ENCODE measurements at regions not wholly inside any gene's neighbourhood (a gene's known extent, or its start where the extent isn't known, plus 50 kb on each side); places are given as distances from the start of the nearest gene placed in this dataset.
"Not testable (repeated sequence)": the region's sequence is repeated elsewhere in the genome, so short reads cannot be mapped to it uniquely, and the experiment has no call there.

DNA sequence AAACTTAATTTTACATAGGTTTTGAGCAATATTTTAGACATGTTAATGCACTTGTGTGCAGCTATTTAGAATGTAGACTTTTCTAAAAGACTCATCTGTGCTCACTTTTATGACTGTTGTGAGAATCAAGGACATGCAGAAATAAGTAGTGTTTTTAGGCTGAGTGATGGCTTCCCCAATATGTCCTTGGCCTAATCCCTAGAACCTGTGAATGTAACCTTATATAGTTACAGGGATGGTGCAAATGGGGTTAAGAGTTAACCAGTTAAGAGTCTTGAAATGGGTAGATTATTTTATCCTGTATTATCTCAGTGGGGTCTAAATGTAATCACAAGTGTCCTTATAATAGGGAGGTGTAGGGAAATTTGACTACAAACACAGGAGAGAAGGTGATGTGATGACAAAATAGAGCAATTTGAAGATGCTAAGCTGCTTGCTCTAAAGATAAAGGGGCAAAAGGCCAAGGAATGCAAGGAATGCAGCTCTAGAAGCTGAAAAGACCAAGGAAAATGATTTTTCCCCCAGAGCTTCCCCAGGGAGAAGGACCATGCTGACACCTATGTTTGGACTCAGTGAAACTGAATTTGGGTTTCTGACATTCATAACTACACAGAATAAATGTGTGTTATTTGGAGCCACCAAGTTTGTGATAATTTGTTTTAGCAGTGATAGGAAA, 298.0 kb upstream of the PAPPA start:
- TF ChIP-seq, protein P1, sequence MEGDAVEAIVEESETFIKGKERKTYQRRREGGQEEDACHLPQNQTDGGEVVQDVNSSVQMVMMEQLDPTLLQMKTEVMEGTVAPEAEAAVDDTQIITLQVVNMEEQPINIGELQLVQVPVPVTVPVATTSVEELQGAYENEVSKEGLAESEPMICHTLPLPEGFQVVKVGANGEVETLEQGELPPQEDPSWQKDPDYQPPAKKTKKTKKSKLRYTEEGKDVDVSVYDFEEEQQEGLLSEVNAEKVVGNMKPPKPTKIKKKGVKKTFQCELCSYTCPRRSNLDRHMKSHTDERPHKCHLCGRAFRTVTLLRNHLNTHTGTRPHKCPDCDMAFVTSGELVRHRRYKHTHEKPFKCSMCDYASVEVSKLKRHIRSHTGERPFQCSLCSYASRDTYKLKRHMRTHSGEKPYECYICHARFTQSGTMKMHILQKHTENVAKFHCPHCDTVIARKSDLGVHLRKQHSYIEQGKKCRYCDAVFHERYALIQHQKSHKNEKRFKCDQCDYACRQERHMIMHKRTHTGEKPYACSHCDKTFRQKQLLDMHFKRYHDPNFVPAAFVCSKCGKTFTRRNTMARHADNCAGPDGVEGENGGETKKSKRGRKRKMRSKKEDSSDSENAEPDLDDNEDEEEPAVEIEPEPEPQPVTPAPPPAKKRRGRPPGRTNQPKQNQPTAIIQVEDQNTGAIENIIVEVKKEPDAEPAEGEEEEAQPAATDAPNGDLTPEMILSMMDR (conservative IDR thresholded peaks at IDR 0.05; ENCODE audit: low read depth, low read length) = no peak
- no peak for DNase-seq (ENCODE audit: low read depth)
- no peak overlapping the region for H3K4me3 ChIP-seq (ENCODE audit: low read depth, low read length)

DNA sequence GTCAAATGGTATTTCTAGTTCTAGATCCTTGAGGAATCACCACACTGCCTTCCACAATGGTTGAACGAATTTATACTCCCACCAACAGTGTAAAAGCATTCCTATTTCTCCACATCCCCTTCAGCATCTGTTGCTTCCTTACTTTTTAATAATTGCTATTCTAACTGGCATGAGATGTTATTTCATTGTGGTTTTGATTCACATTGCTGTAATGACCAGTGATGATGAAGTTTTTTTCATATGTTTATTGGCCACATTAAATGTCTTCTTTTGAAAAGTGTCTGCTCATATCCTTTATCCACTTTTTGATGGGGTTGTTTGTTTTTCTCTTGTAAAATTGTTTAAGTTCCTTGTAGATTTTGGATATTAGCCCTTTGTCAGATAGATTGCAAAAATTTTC, 295.2 kb upstream of the PAPPA start:
- not testable (repeated sequence) for H3K4me3 ChIP-seq (ENCODE audit: low read depth, low read length); DNase-seq (ENCODE audit: low read depth)

DNA sequence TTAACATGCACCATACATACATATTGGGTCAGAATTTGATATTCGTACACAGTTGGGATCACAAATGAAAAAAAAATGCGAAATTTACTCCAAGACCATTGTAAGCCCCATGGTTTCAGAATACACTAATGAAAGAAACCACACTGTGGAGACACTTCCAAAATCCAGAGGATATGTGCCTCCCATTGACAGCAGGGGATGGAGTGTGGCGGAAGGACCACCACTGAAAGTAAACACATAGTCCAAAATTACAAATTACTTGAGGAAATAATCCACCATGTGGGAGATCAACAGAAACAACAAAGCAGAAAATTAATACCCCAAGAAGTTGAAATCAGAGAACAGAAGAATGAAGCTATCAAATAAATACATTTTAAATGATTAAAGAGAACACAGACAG, 291.6 kb upstream of the PAPPA start:
- TF ChIP-seq, protein P1 (conservative IDR thresholded peaks at IDR 0.05; ENCODE audit: low read depth, low read length) = no peak
- no peak for DNase-seq (ENCODE audit: low read depth)
- H3K4me3 ChIP-seq (ENCODE audit: low read depth, low read length) = no peak overlapping the region

DNA sequence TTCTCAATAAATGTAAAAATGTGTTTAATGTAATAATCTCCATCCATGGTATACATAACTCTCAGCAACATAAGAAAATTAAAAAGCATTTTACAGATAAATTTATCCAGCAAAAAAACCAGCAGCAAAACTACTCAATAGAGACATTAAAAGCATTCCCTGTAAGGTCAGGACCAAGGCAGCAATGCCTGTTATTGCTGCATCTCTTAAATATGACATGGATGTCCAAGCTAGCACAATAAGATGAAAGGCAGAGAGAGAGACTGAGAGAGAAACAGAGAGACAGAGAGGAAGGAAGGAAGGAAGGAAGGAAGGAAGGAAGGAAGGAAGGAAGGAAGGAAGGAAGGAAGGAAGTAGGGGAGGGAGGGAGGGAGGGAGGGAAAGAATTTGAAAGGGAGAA, 289.0 kb upstream of the PAPPA start:
- DNase-seq (ENCODE audit: low read depth) = no peak
- TF ChIP-seq, protein P1 (conservative IDR thresholded peaks at IDR 0.05; ENCODE audit: low read depth, low read length) = no peak
- H3K4me3 ChIP-seq (ENCODE audit: low read depth, low read length) = no peak overlapping the region

DNA sequence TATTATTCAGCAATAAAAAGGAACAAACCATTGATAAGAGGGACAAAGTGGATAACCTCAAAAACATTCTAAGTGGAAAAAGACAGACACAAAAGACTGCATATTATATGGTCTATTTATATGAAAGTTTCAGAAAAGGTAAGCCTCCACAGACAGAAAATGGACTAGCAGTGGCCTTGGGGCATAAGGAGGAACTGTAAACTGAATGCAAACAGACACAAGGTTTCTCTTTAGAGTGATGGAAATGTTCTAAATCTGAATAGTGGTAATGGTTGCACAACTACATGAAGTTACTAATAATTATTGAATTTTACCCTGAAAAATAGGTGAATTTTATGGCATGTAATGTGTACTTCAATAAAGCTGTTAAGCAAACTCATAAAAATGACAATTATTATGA, 286.3 kb upstream of the PAPPA start:
- TF ChIP-seq, protein P1 (conservative IDR thresholded peaks at IDR 0.05; ENCODE audit: low read depth, low read length) = no peak
- no peak for DNase-seq (ENCODE audit: low read depth)

DNA sequence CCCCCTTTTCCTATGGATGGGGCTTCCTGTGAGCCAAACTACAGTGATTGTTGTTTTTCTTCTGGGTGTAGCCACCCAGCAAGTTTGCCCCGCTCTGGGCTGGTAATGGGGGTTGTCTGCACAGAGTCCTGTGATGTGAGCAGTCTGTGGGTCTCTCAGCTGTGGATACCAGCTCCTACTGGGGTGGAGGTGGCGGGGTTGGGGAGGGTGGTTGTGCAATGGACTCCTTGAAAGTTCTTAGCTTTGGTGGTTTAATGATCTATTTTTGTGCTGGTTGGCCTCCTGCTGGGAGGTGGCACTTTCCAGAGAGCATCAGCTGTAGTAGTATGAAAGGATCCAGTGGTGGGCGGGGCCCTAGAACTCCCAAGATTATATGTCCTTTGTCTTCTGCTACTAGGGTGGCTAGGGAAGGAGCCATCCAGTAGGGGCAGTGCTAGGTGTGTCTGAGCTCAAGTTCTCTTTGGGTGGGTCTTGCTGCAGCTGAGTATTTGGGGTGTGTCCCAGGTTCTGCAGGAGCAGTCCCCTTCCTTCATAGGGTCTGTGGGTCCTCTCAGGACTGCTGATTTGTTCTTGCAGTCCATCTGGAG, 275.6 kb upstream of the PAPPA start:
- TF ChIP-seq, protein P1 (conservative IDR thresholded peaks at IDR 0.05; ENCODE audit: low read depth, low read length) = peak; percentile 2
- peak; percentile 56 for DNase-seq (ENCODE audit: low read depth)
- no peak overlapping the region for H3K4me3 ChIP-seq (ENCODE audit: low read depth, low read length)

More for the DNA sequence above, 286.3 kb upstream of the PAPPA start:
- no peak overlapping the region for H3K4me3 ChIP-seq (ENCODE audit: low read depth, low read length)

DNA sequence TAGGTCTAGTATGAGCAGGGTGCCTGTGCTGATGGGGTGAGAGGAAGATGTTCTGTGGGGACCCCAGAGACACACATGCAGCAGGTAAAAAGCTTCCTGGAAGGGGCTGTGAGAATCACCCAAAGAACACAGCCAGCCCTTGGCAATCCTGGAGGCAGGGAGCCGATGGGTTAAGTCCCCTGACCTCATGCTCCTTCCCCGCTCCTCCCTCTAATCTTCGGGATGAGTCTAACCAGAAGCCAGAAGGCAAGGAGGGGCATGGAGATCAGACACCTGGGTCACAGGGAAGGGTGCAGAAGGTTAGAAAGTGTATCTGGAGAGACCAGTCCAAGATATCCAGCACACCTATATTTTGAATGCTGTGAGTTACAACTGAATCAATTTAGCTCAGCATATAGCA, 274.1 kb upstream of the PAPPA start:
- TF ChIP-seq, protein P1 (conservative IDR thresholded peaks at IDR 0.05; ENCODE audit: low read depth, low read length) = no peak
- H3K4me3 ChIP-seq (ENCODE audit: low read depth, low read length) = no peak overlapping the region
- DNase-seq (ENCODE audit: low read depth) = no peak

Data from choroid plexus epithelial cell (primary cell).